ENCODE measurements at regions not wholly inside any gene's neighbourhood (a gene's known extent, or its start where the extent isn't known, plus 50 kb on each side); places are given as distances from the start of the nearest gene placed in this dataset.

- Histone ChIP-seq H3K36me3 (ENCODE audit: control insufficient read depth in 3 of 3, insufficient read depth in 2 of 3, low read depth in 1 of 3, low read length in 3 of 3) (no peaks in the 10 kb centered on the region), H3K27me3 (ENCODE audit: control insufficient read depth in 3 of 3, insufficient read depth in 3 of 3, low read length in 3 of 3) (no peaks in the 10 kb centered on the region), H3K4me3 (ENCODE audit: low read depth in 1 of 3, low read length in 3 of 3) (no peak overlapping the region), H3K27ac (ENCODE audit: low read depth in 1 of 3, low read length in 2 of 3) (no peak overlapping the region), H3K4me1 (ENCODE audit: control insufficient read depth in 3 of 3, insufficient read depth in 2 of 3, low read depth in 1 of 3, low read length in 2 of 3) (peaks cover 0 to 8% (median 0%) of the 10 kb centered on the region in 3 donors), H3K9me3 (ENCODE audit: control insufficient read depth in 2 of 2, insufficient read depth in 1 of 2, low read depth in 1 of 2, low read length in 1 of 2) (peaks cover 0 to 2% of the 10 kb centered on the region in 2 donors)
- DNase-seq (no peak), FAIRE-seq (no peak)
- 63 to 80% (median 75%) methylated on average over 7 of the region's 7 CpGs for WGBS, 3 donors
Measured at GRCh38 chr1:67482733-67483482, 52.7 kb upstream of the SERBP1 start.

GRCh38 chr1:67484492-67484891 is 54.3 kb upstream of the SERBP1 start:
- DNase-seq (no peak), FAIRE-seq (no peak)
- Histone ChIP-seq H3K36me3 (ENCODE audit: control insufficient read depth in 3 of 3, insufficient read depth in 2 of 3, low read depth in 1 of 3, low read length in 3 of 3) (no peaks in the 10 kb centered on the region), H3K27ac (ENCODE audit: low read depth in 1 of 3, low read length in 2 of 3) (no peak overlapping the region), H3K4me1 (ENCODE audit: control insufficient read depth in 3 of 3, insufficient read depth in 2 of 3, low read depth in 1 of 3, low read length in 2 of 3) (peaks cover 0 to 2% (median 0%) of the 10 kb centered on the region in 3 donors), H3K4me3 (ENCODE audit: low read depth in 1 of 3, low read length in 3 of 3) (no peak overlapping the region), H3K27me3 (ENCODE audit: control insufficient read depth in 3 of 3, insufficient read depth in 3 of 3, low read length in 3 of 3) (no peaks in the 10 kb centered on the region), H3K9me3 (ENCODE audit: control insufficient read depth in 2 of 2, insufficient read depth in 1 of 2, low read depth in 1 of 2, low read length in 1 of 2) (peaks cover 0 to 2% of the 10 kb centered on the region in 2 donors)
- WGBS, 3 donors, result 46 to 58% (median 56%) methylated on average over 2 of the region's 2 CpGs

GRCh38 chr1:67485046-67485811 is 55.0 kb upstream of the SERBP1 start:
- DNase-seq, result peak in 1 of 2 donors; percentile 27
- no peak overlapping the region for H3K27ac ChIP-seq (ENCODE audit: low read depth in 1 of 3, low read length in 2 of 3)
- H3K4me1 ChIP-seq (ENCODE audit: control insufficient read depth in 3 of 3, insufficient read depth in 2 of 3, low read depth in 1 of 3, low read length in 2 of 3), result no peaks in the 10 kb centered on the region
- no peak for FAIRE-seq
- H3K36me3 ChIP-seq (ENCODE audit: control insufficient read depth in 3 of 3, insufficient read depth in 2 of 3, low read depth in 1 of 3, low read length in 3 of 3), result no peaks in the 10 kb centered on the region
- no peaks in the 10 kb centered on the region for H3K27me3 ChIP-seq (ENCODE audit: control insufficient read depth in 3 of 3, insufficient read depth in 3 of 3, low read length in 3 of 3)
- no peak overlapping the region for H3K4me3 ChIP-seq (ENCODE audit: low read depth in 1 of 3, low read length in 3 of 3)
- 87 to 93% (median 89%) methylated on average over 3 of the region's 3 CpGs for WGBS, 3 donors
- peaks cover 0 to 2% of the 10 kb centered on the region in 2 donors for H3K9me3 ChIP-seq (ENCODE audit: control insufficient read depth in 2 of 2, insufficient read depth in 1 of 2, low read depth in 1 of 2, low read length in 1 of 2)

- Histone ChIP-seq H3K9me3 (ENCODE audit: control insufficient read depth in 2 of 2, insufficient read depth in 1 of 2, low read depth in 1 of 2, low read length in 1 of 2) (no peaks in the 10 kb centered on the region), H3K36me3 (ENCODE audit: control insufficient read depth in 3 of 3, insufficient read depth in 2 of 3, low read depth in 1 of 3, low read length in 3 of 3) (no peaks in the 10 kb centered on the region), H3K4me1 (ENCODE audit: control insufficient read depth in 3 of 3, insufficient read depth in 2 of 3, low read depth in 1 of 3, low read length in 2 of 3) (no peaks in the 10 kb centered on the region), H3K4me3 (ENCODE audit: low read depth in 1 of 3, low read length in 3 of 3) (no peak overlapping the region), H3K27ac (ENCODE audit: low read depth in 1 of 3, low read length in 2 of 3) (no peak overlapping the region), H3K27me3 (ENCODE audit: control insufficient read depth in 3 of 3, insufficient read depth in 3 of 3, low read length in 3 of 3) (no peaks in the 10 kb centered on the region)
- DNase-seq, result peak in 1 of 2 donors; percentile 24
- 52 to 55% (median 53%) methylated on average over 1 of the region's 1 CpG for WGBS, 3 donors
- FAIRE-seq, result no peak
Measured at GRCh38 chr1:67489643-67490042, 59.4 kb upstream of the SERBP1 start.

GRCh38 chr1:67491280-67491679 is 61.1 kb upstream of the SERBP1 start:
- 83 to 89% (median 88%) methylated on average over 3 of the region's 3 CpGs for WGBS, 3 donors
- FAIRE-seq (no peak), DNase-seq (no peak)
- Histone ChIP-seq H3K27ac (ENCODE audit: low read depth in 1 of 3, low read length in 2 of 3) (no peak overlapping the region), H3K4me3 (ENCODE audit: low read depth in 1 of 3, low read length in 3 of 3) (no peak overlapping the region), H3K4me1 (ENCODE audit: control insufficient read depth in 3 of 3, insufficient read depth in 2 of 3, low read depth in 1 of 3, low read length in 2 of 3) (no peaks in the 10 kb centered on the region), H3K9me3 (ENCODE audit: control insufficient read depth in 2 of 2, insufficient read depth in 1 of 2, low read depth in 1 of 2, low read length in 1 of 2) (no peaks in the 10 kb centered on the region), H3K36me3 (ENCODE audit: control insufficient read depth in 3 of 3, insufficient read depth in 2 of 3, low read depth in 1 of 3, low read length in 3 of 3) (no peaks in the 10 kb centered on the region), H3K27me3 (ENCODE audit: control insufficient read depth in 3 of 3, insufficient read depth in 3 of 3, low read length in 3 of 3) (no peaks in the 10 kb centered on the region)

- H3K9me3 ChIP-seq (ENCODE audit: control insufficient read depth in 2 of 2, insufficient read depth in 1 of 2, low read depth in 1 of 2, low read length in 1 of 2), result no peaks in the 10 kb centered on the region
- no peak overlapping the region for H3K27ac ChIP-seq (ENCODE audit: low read depth in 1 of 3, low read length in 2 of 3)
- DNase-seq, result no peak
- H3K4me1 ChIP-seq (ENCODE audit: control insufficient read depth in 3 of 3, insufficient read depth in 2 of 3, low read depth in 1 of 3, low read length in 2 of 3), result no peaks in the 10 kb centered on the region
- no peaks in the 10 kb centered on the region for H3K36me3 ChIP-seq (ENCODE audit: control insufficient read depth in 3 of 3, insufficient read depth in 2 of 3, low read depth in 1 of 3, low read length in 3 of 3)
- H3K4me3 ChIP-seq (ENCODE audit: low read depth in 1 of 3, low read length in 3 of 3), result no peak overlapping the region
- 70 to 80% (median 76%) methylated on average over 2 of the region's 2 CpGs for WGBS, 3 donors
- no peak for FAIRE-seq
- H3K27me3 ChIP-seq (ENCODE audit: control insufficient read depth in 3 of 3, insufficient read depth in 3 of 3, low read length in 3 of 3), result no peaks in the 10 kb centered on the region
Measured at GRCh38 chr1:67493148-67493547, 62.9 kb upstream of the SERBP1 start.

GRCh38 chr1:67495327-67495726 is 65.1 kb upstream of the SERBP1 start:
- Histone ChIP-seq H3K4me3 (ENCODE audit: low read depth in 1 of 3, low read length in 3 of 3) (no peak overlapping the region), H3K9me3 (ENCODE audit: control insufficient read depth in 2 of 2, insufficient read depth in 1 of 2, low read depth in 1 of 2, low read length in 1 of 2) (no peaks in the 10 kb centered on the region), H3K36me3 (ENCODE audit: control insufficient read depth in 3 of 3, insufficient read depth in 2 of 3, low read depth in 1 of 3, low read length in 3 of 3) (no peaks in the 10 kb centered on the region), H3K4me1 (ENCODE audit: control insufficient read depth in 3 of 3, insufficient read depth in 2 of 3, low read depth in 1 of 3, low read length in 2 of 3) (no peaks in the 10 kb centered on the region), H3K27ac (ENCODE audit: low read depth in 1 of 3, low read length in 2 of 3) (no peak overlapping the region), H3K27me3 (ENCODE audit: control insufficient read depth in 3 of 3, insufficient read depth in 3 of 3, low read length in 3 of 3) (no peaks in the 10 kb centered on the region)
- no peak for FAIRE-seq
- no peak for DNase-seq
- WGBS, 3 donors, result 86 to 93% (median 91%) methylated on average over 6 of the region's 6 CpGs

GRCh38 chr1:67496329-67496728 is 66.1 kb upstream of the SERBP1 start:
- FAIRE-seq, result no peak
- 53 to 80% (median 56%) methylated on average over 9 of the region's 9 CpGs for WGBS, 3 donors
- no peak for DNase-seq
- H3K27ac ChIP-seq (ENCODE audit: low read depth in 1 of 3, low read length in 2 of 3), result no peak overlapping the region
- no peak overlapping the region for H3K4me3 ChIP-seq (ENCODE audit: low read depth in 1 of 3, low read length in 3 of 3)
- H3K9me3 ChIP-seq (ENCODE audit: control insufficient read depth in 2 of 2, insufficient read depth in 1 of 2, low read depth in 1 of 2, low read length in 1 of 2), result no peaks in the 10 kb centered on the region
- peaks cover 0 to 2% (median 0%) of the 10 kb centered on the region in 3 donors for H3K27me3 ChIP-seq (ENCODE audit: control insufficient read depth in 3 of 3, insufficient read depth in 3 of 3, low read length in 3 of 3)
- peaks cover 0 to 4% (median 0%) of the 10 kb centered on the region in 3 donors for H3K4me1 ChIP-seq (ENCODE audit: control insufficient read depth in 3 of 3, insufficient read depth in 2 of 3, low read depth in 1 of 3, low read length in 2 of 3)
- H3K36me3 ChIP-seq (ENCODE audit: control insufficient read depth in 3 of 3, insufficient read depth in 2 of 3, low read depth in 1 of 3, low read length in 3 of 3), result no peaks in the 10 kb centered on the region

Measured in small intestine (tissue), 7 donors.